Medulla oblongata (tissue), 1 donor: ENCODE measurements at regions not wholly inside any gene's neighbourhood (a gene's known extent, or its start where the extent isn't known, plus 50 kb on each side); places are given as distances from the start of the nearest gene placed in this dataset.
A peak's percentile ranks its signal among the peaks of the same experiment; 100 is the strongest.
"Not testable (repeated sequence)": the region's sequence is repeated elsewhere in the genome, so short reads cannot be mapped to it uniquely, and the experiment has no call there.

ENCODE experiments used
- DNase-seq: peaks from one replicate; pipeline ENCODE4 v3.0.0-alpha.2; 2015; ENCODE audit errors: extremely low spot score

GRCh38 chr18:41899535-41899934 is 55.5 kb upstream of the PIK3C3 start:
- no peak for DNase-seq

DNA sequence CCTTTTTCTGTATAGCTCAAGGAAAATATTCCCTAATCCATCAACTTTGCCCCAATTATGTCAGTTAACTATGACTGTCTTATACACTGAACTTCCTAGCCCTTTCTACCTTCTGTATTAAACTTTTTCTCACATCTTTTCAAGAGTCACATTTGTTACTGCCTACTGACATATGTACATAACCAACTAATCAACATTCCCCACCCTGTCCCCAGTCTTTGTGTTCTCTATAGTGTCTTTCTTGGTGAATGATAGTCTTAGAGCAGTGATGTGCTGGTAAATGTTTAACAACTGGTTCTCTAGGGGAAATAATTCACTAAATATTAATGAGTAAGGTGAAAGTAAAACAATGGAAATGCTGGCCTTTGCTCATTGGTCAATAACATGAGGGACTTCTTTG is 61.6 kb upstream of the PIK3C3 start:
- DNase-seq, result no peak

- no peak for DNase-seq
Measured at GRCh38 chr18:41887100-41887499, 67.9 kb upstream of the PIK3C3 start.

- peak; percentile 14 for DNase-seq
Measured at GRCh38 chr18:41886126-41886807, 68.8 kb upstream of the PIK3C3 start.

GRCh38 chr18:41881285-41881684 is 73.7 kb upstream of the PIK3C3 start:
- DNase-seq, result no peak

DNA sequence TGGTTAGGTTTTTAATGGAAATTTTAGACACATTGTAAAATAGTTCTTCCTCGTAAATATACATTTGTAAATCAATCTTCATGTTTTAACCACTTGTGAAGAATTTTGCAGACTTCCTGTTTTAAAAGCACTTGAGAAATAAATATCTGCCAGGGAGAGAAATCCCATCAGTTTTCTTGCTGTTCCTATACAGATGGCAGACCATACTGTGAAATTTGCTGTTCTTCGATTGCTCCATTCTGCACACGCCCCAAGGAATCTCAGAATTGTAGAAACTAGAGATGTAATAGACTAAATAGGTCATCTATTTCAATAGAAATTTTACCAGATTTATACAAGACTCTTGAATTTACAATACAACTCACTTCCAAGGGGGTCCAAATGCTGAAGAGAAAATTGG is 75.8 kb upstream of the PIK3C3 start:
- no peak for DNase-seq

GRCh38 chr18:41875094-41875780 is 79.8 kb upstream of the PIK3C3 start:
- no peak for DNase-seq

DNA sequence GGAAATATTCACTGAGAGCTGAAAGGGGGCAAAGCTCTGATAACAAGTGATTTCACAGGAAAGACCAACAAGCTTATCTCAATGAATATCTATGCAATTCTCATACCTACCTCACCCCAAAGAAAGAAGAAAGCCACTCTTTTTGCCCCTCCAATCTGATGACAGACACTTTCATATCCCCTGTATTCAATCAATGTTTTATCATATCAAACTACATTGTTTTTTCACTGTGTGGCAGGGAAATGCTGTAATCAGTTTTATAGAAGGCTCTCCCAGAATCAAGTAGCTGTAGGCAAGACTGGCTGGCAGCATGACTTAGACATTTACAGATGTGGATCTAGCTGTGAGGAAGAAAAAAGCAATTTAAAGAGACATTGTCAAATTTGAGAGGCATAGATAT is 81.3 kb upstream of the PIK3C3 start:
- no peak for DNase-seq

DNA sequence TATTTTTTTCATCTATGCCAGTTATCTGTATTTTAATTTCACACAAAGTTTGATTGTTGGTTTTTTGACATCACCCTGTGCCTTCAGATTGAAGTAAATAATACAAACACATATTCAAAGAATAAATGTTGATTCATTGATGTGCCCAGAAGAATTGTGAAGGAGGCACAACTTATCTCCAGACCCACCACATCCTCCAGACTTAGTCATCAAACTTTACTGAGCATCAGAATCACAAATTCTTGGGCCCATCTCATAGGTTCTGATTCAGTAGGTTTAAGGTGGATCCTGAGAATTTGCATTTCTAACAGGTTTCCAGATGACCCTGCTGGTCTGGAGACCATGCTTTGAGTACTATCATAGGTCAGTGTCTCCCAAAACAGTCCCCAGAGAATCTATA is 82.8 kb upstream of the PIK3C3 start:
- no peak for DNase-seq

GRCh38 chr18:41871229-41872000 is 83.6 kb upstream of the PIK3C3 start:
- no peak for DNase-seq

GRCh38 chr18:41870817-41871216 is 84.2 kb upstream of the PIK3C3 start:
- DNase-seq, result no peak

DNA sequence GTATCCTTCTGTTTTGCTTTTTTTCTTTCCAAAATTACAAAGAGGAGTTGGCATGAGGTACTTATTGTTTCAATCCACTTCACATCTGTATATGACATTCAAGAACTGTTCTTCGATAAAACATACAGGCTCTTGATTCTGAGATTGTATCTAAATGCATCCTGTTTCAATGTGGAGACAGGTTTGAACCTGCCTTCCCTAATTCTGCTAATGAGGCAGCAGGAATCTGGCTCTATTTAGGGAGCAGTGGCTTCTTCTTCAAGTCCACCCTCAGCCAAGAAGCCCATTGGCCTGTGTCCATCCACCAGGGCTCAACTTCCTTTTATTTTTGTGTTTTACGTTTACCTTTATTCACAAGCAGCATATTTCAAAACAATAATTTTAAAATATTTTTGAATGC is 84.8 kb upstream of the PIK3C3 start:
- DNase-seq, result no peak

- not testable (repeated sequence) for DNase-seq
Measured at GRCh38 chr18:41865796-41866195, 89.2 kb upstream of the PIK3C3 start.

DNA sequence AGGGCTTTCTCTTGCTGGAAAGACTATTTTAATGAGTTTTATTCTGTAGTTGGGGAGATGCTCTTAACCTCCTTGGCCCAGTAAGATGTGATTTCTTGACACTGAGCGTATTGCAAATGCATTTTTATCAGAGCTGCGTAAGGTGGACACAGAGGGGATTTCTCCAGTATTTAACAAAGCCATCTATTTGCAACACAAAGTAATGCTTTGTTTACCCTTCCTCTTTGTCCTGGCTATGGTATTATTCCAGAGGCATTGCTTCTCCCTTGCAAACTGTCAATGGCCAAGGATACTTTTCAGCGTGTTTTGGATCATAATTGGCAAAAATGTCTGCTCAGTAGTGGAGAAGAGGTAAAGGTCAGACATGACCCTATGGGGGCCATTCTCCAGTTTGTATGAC is 90.8 kb upstream of the PIK3C3 start:
- DNase-seq, result peak; percentile 21

DNA sequence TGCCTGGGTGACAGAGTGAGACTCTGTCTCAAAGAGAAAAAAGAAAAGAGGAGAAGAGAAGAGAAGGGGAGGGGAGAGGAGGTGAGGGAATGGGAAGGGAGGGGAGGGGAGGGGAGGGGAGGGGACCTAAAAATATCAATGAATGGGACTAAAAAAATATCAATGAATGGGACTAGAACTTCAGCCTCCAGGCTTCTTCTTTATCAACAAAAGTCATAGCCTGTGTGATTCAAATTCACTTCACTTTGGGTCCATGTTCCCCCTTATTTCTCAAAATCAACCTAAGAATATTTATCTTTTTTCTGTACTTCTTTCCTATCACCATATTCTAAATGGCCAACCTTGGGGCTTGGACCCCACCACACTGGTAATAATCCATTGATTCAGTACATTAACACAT is 92.1 kb upstream of the PIK3C3 start:
- no peak for DNase-seq

DNA sequence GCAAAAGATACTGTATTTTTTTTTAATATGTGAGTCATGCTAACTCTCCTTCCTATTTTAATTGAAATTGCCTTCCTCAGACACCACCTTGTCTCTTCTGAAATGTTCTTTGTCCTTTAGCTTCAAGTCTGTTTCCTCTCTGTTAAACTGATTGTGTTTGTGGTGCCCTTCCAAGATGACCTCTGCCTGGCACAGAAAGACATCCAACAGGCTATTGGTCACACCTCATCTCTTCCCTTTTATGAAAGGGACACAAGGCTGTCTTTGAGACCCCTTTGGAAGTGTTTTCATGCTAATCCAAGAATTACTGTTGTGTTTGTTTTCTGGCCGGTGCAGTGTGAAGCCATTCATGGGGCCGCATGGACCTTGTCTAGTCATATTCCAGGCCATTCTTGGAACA is 94.0 kb upstream of the PIK3C3 start:
- no peak for DNase-seq

- no peak for DNase-seq
Measured at GRCh38 chr18:41858761-41859555, 96.1 kb upstream of the PIK3C3 start.

DNA sequence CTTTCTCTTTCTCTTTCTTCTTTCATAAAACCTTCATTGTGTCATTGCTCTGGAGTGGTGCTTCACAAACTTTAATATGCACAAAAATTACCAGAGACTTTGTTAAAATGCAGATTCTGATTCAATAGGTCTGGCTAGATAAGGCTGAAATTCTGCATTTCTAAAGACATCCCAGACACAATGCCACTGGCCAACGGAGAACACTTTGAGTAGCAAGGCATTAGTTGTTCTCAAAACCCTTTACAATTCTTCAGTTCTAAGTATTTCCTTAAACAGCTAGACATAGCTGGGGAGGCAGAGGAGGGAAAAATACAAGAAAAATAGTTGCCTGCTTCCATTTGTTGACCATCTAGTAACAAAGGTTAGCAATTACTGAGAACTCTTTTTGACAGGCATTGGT is 101.8 kb upstream of the PIK3C3 start:
- no peak for DNase-seq

- DNase-seq, result no peak
Measured at GRCh38 chr18:41850781-41851180, 104.3 kb upstream of the PIK3C3 start.

- DNase-seq, result no peak
Measured at GRCh38 chr18:41849632-41850031, 105.4 kb upstream of the PIK3C3 start.

GRCh38 chr18:41845563-41845962 is 109.5 kb upstream of the PIK3C3 start:
- DNase-seq, result no peak

GRCh38 chr18:41842886-41843285 is 112.1 kb upstream of the PIK3C3 start:
- DNase-seq, result no peak
